ENCODE measurements at regions not wholly inside any gene's neighbourhood (a gene's known extent, or its start where the extent isn't known, plus 50 kb on each side); places are given as distances from the start of the nearest gene placed in this dataset.

- TF ChIP-seq, protein P1, sequence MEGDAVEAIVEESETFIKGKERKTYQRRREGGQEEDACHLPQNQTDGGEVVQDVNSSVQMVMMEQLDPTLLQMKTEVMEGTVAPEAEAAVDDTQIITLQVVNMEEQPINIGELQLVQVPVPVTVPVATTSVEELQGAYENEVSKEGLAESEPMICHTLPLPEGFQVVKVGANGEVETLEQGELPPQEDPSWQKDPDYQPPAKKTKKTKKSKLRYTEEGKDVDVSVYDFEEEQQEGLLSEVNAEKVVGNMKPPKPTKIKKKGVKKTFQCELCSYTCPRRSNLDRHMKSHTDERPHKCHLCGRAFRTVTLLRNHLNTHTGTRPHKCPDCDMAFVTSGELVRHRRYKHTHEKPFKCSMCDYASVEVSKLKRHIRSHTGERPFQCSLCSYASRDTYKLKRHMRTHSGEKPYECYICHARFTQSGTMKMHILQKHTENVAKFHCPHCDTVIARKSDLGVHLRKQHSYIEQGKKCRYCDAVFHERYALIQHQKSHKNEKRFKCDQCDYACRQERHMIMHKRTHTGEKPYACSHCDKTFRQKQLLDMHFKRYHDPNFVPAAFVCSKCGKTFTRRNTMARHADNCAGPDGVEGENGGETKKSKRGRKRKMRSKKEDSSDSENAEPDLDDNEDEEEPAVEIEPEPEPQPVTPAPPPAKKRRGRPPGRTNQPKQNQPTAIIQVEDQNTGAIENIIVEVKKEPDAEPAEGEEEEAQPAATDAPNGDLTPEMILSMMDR (IDR thresholded peaks at IDR 0.05): no peak
- TF ChIP-seq POLR2AphosphoS5 (IDR thresholded peaks at IDR 0.05) (no peak), POLR2A (IDR thresholded peaks at IDR 0.05) (no peak)
Measured at GRCh38 chr1:34587761-34588160, 167.1 kb upstream of the GJB5 start.

Measured in sigmoid colon (tissue), 4 donors.